WERI-Rb-1 (cell line): ENCODE measurements at regions not wholly inside any gene's neighbourhood (a gene's known extent, or its start where the extent isn't known, plus 50 kb on each side); places are given as distances from the start of the nearest gene placed in this dataset.

Experiments used
- DNase-seq: peaks from one replicate; pipeline ENCODE4 v3.0.0-alpha.2; 2020
- H3K27ac ChIP-seq: fragments of 250-450 bp; sonication (Bioruptor Pico); 2 replicates; pipeline ENCODE4 v1.5.1; 2020; ENCODE audit warnings: mild to moderate bottlenecking, moderate library complexity
- H3K27me3 ChIP-seq: fragments of 250-450 bp; sonication (Bioruptor Pico); 2 replicates; pipeline ENCODE4 v1.5.1; 2021; ENCODE audit warnings: mild to moderate bottlenecking, low read depth, moderate library complexity; ENCODE audit not compliant: insufficient read depth, severe bottlenecking
- H3K36me3 ChIP-seq: fragments of 250-450 bp; sonication (Bioruptor Pico); 2 replicates; pipeline ENCODE4 v1.5.1; 2020; ENCODE audit warnings: mild to moderate bottlenecking, moderate library complexity
- H3K4me3 ChIP-seq: 2 replicates; pipeline ENCODE4 v1.5.1; 2011; ENCODE audit warnings: low read depth, mild to moderate bottlenecking, control low read depth, low read length
- H3K9me3 ChIP-seq: fragments of 250-450 bp; sonication (Bioruptor Pico); 2 replicates; pipeline ENCODE4 v1.5.1; 2021; ENCODE audit warnings: mild to moderate bottlenecking, moderate library complexity; ENCODE audit not compliant: severe bottlenecking
- CTCF ChIP-seq: IDR thresholded peaks from 2 replicates; pipeline ENCODE4 v1.5.1; 2011; ENCODE audit warnings: low read depth, mild to moderate bottlenecking, control low read depth, inconsistent platforms, low read length

GRCh38 chr13:81602241-81602640 lies 1261.3 kb upstream of the SPRY2 start:
- H3K9me3 ChIP-seq = no peaks in the 10 kb centered on the region
- no peak for TF ChIP-seq CTCF
- no peak for DNase-seq
- H3K27me3 ChIP-seq = no peaks in the 10 kb centered on the region
- no peak overlapping the region for H3K27ac ChIP-seq
- no peaks in the 10 kb centered on the region for H3K36me3 ChIP-seq
- no peak overlapping the region for H3K4me3 ChIP-seq

GRCh38 chr13:81597101-81597500 lies 1256.2 kb upstream of the SPRY2 start:
- H3K9me3 ChIP-seq = no peaks in the 10 kb centered on the region
- no peak for TF ChIP-seq CTCF
- H3K27me3 ChIP-seq = no peaks in the 10 kb centered on the region
- H3K36me3 ChIP-seq = no peaks in the 10 kb centered on the region
- DNase-seq = no peak
- no peak overlapping the region for H3K27ac ChIP-seq
- H3K4me3 ChIP-seq = no peak overlapping the region

- no peak for TF ChIP-seq CTCF
- H3K9me3 ChIP-seq = no peaks in the 10 kb centered on the region
- H3K27me3 ChIP-seq = no peaks in the 10 kb centered on the region
- no peaks in the 10 kb centered on the region for H3K36me3 ChIP-seq
- no peak overlapping the region for H3K4me3 ChIP-seq
- no peak for DNase-seq
- no peak overlapping the region for H3K27ac ChIP-seq
Observed at GRCh38 chr13:81596224-81596753, 1255.4 kb upstream of the SPRY2 start.

- no peak overlapping the region for H3K4me3 ChIP-seq
- no peak for DNase-seq
Observed at GRCh38 chr13:81591528-81592220, 1250.7 kb upstream of the SPRY2 start.

GRCh38 chr13:81582381-81582780 lies 1241.5 kb upstream of the SPRY2 start:
- DNase-seq = no peak
- no peaks in the 10 kb centered on the region for H3K27me3 ChIP-seq
- H3K27ac ChIP-seq = no peak overlapping the region
- H3K4me3 ChIP-seq = no peak overlapping the region
- no peaks in the 10 kb centered on the region for H3K36me3 ChIP-seq
- TF ChIP-seq CTCF = no peak
- no peaks in the 10 kb centered on the region for H3K9me3 ChIP-seq

More at GRCh38 chr13:81591528-81592220, 1250.7 kb upstream of the SPRY2 start:
- TF ChIP-seq CTCF = no peak
- Histone ChIP-seq H3K9me3 (no peaks in the 10 kb centered on the region), H3K36me3 (no peaks in the 10 kb centered on the region), H3K27me3 (no peaks in the 10 kb centered on the region), H3K27ac (no peak overlapping the region)
